ENCODE measurements at regions not wholly inside any gene's neighbourhood (a gene's known extent, or its start where the extent isn't known, plus 50 kb on each side); places are given as distances from the start of the nearest gene placed in this dataset.
A peak's percentile ranks its signal among the peaks of the same experiment; 100 is the strongest.

DNA sequence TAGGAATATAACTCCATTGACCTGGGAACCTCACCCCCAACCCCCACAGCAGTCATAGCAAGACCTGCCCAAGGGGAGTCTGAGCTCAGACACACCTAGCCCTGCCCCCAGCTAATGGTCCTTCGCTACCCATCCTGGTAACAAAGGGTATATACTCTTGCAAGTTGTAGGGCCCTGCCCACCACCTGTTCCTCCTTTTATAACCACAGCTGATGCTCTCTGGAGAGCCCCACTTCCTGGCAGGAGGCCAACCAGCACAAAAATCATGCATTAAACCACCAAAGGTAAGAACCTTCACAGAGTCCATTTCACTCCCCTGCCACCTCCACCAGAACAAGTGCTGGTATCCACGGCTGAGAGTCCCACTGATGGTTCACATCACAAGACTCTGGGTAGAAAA lies 1195.3 kb upstream of the SEMA6A start:
- no peak overlapping the region for H3K4me3 ChIP-seq
- no peaks in the 10 kb centered on the region for H3K27me3 ChIP-seq
- no peak for TF ChIP-seq POLR2AphosphoS5 (IDR thresholded peaks at IDR 0.05)
- TF ChIP-seq, protein P1, sequence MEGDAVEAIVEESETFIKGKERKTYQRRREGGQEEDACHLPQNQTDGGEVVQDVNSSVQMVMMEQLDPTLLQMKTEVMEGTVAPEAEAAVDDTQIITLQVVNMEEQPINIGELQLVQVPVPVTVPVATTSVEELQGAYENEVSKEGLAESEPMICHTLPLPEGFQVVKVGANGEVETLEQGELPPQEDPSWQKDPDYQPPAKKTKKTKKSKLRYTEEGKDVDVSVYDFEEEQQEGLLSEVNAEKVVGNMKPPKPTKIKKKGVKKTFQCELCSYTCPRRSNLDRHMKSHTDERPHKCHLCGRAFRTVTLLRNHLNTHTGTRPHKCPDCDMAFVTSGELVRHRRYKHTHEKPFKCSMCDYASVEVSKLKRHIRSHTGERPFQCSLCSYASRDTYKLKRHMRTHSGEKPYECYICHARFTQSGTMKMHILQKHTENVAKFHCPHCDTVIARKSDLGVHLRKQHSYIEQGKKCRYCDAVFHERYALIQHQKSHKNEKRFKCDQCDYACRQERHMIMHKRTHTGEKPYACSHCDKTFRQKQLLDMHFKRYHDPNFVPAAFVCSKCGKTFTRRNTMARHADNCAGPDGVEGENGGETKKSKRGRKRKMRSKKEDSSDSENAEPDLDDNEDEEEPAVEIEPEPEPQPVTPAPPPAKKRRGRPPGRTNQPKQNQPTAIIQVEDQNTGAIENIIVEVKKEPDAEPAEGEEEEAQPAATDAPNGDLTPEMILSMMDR (IDR thresholded peaks at IDR 0.05) = no peak
- no peak for TF ChIP-seq EP300 (IDR thresholded peaks at IDR 0.05)
- no peak for TF ChIP-seq POLR2A (IDR thresholded peaks at IDR 0.05)
- peaks cover 0 to 4% (median 0%) of the 10 kb centered on the region in 3 donors for H3K9me3 ChIP-seq
- H3K27ac ChIP-seq = no peak overlapping the region
- no peaks in the 10 kb centered on the region for H3K4me1 ChIP-seq
- no peak for ATAC-seq
- H3K36me3 ChIP-seq = no peaks in the 10 kb centered on the region
- WGBS, 2 donors (ENCODE audit: low coverage in 1 of 2) = no CpG with 5 or more reads among the region's 2 CpGs

DNA sequence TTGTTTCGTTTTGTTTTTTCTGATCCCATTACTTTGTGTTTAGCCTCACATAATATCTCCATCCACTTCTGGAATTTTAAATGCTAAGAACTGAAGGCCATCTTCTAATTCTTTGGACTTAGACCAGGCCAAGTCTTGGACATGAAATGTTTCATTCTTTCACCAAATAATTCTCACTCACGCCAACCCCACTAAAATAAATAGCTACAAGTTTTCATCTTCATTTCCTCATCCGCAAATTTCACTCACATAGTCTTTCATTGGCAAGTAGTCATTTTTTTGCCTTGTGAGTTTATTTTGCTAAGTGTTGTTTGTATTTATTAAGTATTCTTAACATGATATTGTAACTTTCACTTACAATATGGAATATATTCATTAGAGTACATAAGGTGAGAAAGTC lies 1188.6 kb upstream of the SEMA6A start:
- Histone ChIP-seq H3K4me3 (no peak overlapping the region), H3K36me3 (no peaks in the 10 kb centered on the region), H3K4me1 (no peaks in the 10 kb centered on the region), H3K27ac (no peak overlapping the region), H3K27me3 (no peaks in the 10 kb centered on the region), H3K9me3 (no peaks in the 10 kb centered on the region)
- TF ChIP-seq POLR2A (IDR thresholded peaks at IDR 0.05) = no peak
- TF ChIP-seq POLR2AphosphoS5 (IDR thresholded peaks at IDR 0.05) = no peak
- TF ChIP-seq, protein P1 (IDR thresholded peaks at IDR 0.05) = no peak
- no peak for TF ChIP-seq EP300 (IDR thresholded peaks at IDR 0.05)
- WGBS, 2 donors (ENCODE audit: low coverage in 1 of 2) = 74 to 92% methylated on average over 3 of the region's 3 CpGs
- no peak for ATAC-seq

DNA sequence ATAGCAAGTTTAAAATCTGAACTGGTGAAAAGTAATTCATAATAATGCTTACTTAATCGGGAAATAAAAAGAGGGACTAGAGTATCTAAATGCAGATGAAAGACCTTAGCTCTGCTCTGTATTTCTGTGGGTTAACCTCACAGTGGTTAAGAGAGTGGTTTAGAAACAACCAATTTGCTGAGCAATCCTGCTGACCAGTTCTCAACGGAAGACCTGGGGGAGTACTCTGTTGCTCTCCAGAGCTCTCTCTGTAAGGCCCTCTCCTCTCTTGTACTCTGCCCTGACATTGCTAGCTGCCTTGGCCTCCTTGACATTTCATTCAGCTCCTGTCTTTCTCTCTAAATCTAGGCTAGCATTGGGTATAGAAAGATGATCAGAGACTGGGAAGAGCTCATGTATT lies 1186.6 kb upstream of the SEMA6A start:
- Histone ChIP-seq H3K27ac (no peak overlapping the region), H3K4me3 (peak overlapping the region; percentile 5 to 20), H3K9me3 (no peaks in the 10 kb centered on the region), H3K4me1 (no peaks in the 10 kb centered on the region), H3K27me3 (no peaks in the 10 kb centered on the region), H3K36me3 (no peaks in the 10 kb centered on the region)
- 64 to 77% methylated on average over 2 of the region's 2 CpGs for WGBS, 2 donors (ENCODE audit: low coverage in 1 of 2)
- ATAC-seq = no peak
- TF ChIP-seq, protein P1 (IDR thresholded peaks at IDR 0.05) = no peak
- TF ChIP-seq EP300 (IDR thresholded peaks at IDR 0.05) = no peak
- TF ChIP-seq POLR2AphosphoS5 (IDR thresholded peaks at IDR 0.05) = no peak
- TF ChIP-seq POLR2A (IDR thresholded peaks at IDR 0.05) = no peak

DNA sequence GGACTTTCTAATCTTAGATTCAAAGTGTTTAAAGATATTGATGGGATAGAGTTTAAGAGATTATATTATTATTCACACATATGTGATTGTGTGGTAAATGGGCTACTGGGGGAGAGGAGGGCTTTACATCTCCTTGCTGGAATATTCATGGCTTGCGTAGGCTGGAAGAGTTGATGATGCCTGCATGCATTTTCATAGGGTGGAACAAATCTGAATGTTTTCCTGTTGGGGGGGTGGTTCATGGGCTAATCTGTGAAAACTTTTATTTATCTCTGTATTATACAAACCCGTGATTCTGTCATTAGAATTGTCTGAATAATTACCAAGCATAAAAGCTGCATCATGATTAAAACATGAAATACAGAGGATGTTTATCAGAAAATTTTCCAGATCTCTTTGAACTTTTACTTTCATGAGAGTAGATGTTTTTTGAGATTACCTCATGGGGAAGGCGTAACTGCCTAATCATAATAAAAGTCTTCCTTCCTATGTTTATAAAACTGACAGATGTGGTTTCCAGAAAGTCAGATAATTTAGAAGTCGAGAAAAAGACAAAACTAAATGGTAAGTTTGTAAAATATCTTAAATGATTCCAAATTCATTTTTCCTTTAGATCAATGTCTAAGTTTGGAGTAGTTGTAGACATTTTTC lies 1185.4 kb upstream of the SEMA6A start:
- no peak for TF ChIP-seq POLR2A (IDR thresholded peaks at IDR 0.05)
- no peak for TF ChIP-seq EP300 (IDR thresholded peaks at IDR 0.05)
- no peak for TF ChIP-seq POLR2AphosphoS5 (IDR thresholded peaks at IDR 0.05)
- TF ChIP-seq, protein P1 (IDR thresholded peaks at IDR 0.05) = no peak
- 43 to 44% methylated on average over 4 of the region's 4 CpGs for WGBS, 2 donors (ENCODE audit: low coverage in 1 of 2)
- Histone ChIP-seq H3K36me3 (no peaks in the 10 kb centered on the region), H3K27me3 (no peaks in the 10 kb centered on the region), H3K9me3 (no peaks in the 10 kb centered on the region), H3K27ac (no peak overlapping the region), H3K4me3 (peak overlapping the region; percentile 7 to 20), H3K4me1 (no peaks in the 10 kb centered on the region)
- no peak for ATAC-seq

DNA sequence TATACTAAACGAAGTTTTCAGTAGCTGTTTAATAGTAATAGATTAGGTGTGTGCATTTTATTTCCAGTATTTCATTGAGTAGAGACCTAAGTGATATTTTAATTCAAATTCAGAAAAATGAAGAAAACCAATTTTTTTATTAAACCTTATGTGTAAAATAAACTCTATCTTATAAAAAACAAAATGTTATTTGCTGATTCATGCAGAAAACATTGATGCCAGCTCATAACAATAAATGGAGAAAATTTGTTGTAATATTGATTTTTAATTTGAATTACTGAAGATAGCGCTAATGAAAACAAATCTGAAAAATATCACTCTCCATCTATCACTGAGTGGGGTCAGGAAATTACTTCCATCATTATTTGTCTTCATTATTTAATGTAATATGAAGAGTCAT lies 1177.8 kb upstream of the SEMA6A start:
- Histone ChIP-seq H3K4me1 (no peaks in the 10 kb centered on the region), H3K4me3 (no peak overlapping the region), H3K36me3 (no peaks in the 10 kb centered on the region), H3K9me3 (no peaks in the 10 kb centered on the region), H3K27ac (no peak overlapping the region), H3K27me3 (no peaks in the 10 kb centered on the region)
- 72 to 89% methylated on average over 2 of the region's 2 CpGs for WGBS, 2 donors (ENCODE audit: low coverage in 1 of 2)
- ATAC-seq = no peak
- TF ChIP-seq POLR2A (IDR thresholded peaks at IDR 0.05) (no peak), POLR2AphosphoS5 (IDR thresholded peaks at IDR 0.05) (no peak), EP300 (IDR thresholded peaks at IDR 0.05) (no peak)
- TF ChIP-seq, protein P1 (IDR thresholded peaks at IDR 0.05) = no peak
